NCI-H128 (cell line): ENCODE measurements at regions not wholly inside any gene's neighbourhood (a gene's known extent, or its start where the extent isn't known, plus 50 kb on each side); places are given as distances from the start of the nearest gene placed in this dataset.
"Not testable (repeated sequence)": the region's sequence is repeated elsewhere in the genome, so short reads cannot be mapped to it uniquely, and the experiment has no call there.

Experiments
- DNase-seq: peaks from one replicate; lab custom pipeline; 2025; ENCODE audit not compliant: unreplicated experiment; lab: John Stamatoyannopoulos, UW

GRCh38 chr11:38595359-38596016 is 1997.5 kb upstream of the RAG2 start:
- DNase-seq, result not testable (repeated sequence)

GRCh38 chr11:38594895-38595294 is 1996.9 kb upstream of the RAG2 start:
- no peak for DNase-seq

DNA sequence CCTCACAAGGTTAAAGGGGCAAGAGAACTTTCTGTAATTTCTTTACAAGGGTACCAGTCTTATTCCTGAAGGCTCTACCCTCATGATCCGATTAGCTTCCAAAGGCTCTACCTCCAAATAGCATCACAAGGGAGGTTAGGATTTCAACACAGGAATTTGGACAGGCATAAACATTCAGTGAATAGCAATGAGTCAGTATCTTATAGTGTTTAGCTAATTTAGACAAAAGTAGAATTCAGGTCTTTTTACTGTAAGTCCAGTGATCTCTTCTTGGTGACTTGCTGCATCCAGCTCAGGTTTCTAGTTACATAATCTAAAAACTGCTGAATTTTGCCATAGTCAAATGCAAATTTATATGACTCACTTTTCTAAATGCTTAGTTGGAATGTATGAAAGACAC is 1995.6 kb upstream of the RAG2 start:
- DNase-seq, result no peak

GRCh38 chr11:38582756-38583155 is 1984.7 kb upstream of the RAG2 start:
- DNase-seq, result no peak

DNA sequence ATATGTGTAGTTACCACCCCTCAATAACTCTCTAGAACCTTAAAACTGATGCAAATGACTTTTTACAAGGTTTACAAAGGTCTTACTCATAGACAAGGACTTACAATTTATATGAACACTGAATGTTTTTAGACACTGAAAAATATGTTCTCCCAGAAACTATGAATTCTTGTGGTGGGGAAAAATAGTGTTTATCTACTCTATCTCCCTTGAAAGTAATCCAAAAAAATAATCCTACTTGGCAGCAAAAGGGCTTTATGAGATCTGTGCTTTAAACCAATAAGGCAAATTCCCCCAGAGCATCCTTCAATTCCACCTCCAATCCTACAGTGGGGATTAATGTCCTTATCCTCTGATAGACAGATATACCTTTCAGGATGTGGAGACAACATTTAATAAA is 1984.1 kb upstream of the RAG2 start:
- no peak for DNase-seq

DNA sequence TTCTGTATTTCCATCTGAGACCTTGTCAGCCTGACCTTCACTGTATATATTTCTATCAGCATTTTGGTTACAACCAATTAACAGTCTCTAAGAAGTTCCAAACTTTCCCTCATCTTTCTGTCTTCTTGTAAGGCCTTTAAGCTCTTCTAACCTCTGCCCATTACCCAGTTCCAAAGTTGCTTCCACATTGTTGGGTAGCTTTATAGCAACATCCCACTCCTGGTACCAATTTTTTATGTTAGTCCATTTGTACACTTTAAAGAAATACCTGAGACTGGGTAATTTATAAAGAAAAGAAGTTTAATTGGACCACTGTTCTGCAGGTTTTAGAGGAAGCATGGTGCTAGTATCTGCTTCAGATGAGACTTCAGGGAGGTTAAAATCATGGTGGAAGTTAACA is 1979.7 kb upstream of the RAG2 start:
- DNase-seq, result no peak

GRCh38 chr11:38562562-38562961 is 1964.5 kb upstream of the RAG2 start:
- no peak for DNase-seq

DNA sequence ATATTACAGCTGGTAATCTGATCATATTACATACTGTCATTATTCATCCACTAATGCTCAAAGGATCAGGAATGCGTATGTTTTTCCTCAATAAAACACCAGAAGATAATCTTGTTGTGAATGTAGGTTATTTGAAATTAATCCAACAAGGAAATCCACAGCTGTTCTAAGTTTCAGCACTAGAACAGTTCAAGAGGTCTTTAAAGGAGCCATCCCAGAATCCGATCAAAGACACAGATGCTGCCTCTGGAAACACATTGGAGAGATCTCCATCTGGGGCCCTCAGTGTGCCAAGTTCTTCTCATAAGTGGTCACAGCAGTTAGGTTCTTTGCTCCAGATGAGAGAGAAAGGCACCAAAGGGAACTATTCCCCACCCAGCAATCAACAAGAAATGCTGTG is 1955.1 kb upstream of the RAG2 start:
- no peak for DNase-seq

GRCh38 chr11:38547462-38547861 is 1949.4 kb upstream of the RAG2 start:
- DNase-seq, result no peak

DNA sequence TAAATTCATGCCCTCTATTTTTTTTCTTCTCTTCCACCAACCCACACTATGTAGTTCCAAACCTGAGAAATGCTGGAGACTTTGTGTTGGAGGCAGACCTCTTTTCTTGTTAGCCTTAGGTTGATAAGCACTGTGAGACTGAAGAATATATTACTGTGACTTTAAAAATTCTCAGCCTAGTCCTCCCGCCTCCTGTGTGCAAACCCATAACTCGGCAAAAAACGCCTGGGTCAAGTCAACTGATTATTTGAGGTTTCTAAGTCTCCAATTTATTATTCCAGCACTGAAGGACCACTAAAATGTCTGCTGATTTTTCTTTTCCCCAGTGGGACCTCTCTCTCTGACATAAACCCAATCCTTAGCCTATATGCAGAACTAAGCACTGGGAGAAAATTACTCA is 1946.0 kb upstream of the RAG2 start:
- DNase-seq, result no peak

GRCh38 chr11:38543311-38543710 is 1945.3 kb upstream of the RAG2 start:
- DNase-seq, result no peak

DNA sequence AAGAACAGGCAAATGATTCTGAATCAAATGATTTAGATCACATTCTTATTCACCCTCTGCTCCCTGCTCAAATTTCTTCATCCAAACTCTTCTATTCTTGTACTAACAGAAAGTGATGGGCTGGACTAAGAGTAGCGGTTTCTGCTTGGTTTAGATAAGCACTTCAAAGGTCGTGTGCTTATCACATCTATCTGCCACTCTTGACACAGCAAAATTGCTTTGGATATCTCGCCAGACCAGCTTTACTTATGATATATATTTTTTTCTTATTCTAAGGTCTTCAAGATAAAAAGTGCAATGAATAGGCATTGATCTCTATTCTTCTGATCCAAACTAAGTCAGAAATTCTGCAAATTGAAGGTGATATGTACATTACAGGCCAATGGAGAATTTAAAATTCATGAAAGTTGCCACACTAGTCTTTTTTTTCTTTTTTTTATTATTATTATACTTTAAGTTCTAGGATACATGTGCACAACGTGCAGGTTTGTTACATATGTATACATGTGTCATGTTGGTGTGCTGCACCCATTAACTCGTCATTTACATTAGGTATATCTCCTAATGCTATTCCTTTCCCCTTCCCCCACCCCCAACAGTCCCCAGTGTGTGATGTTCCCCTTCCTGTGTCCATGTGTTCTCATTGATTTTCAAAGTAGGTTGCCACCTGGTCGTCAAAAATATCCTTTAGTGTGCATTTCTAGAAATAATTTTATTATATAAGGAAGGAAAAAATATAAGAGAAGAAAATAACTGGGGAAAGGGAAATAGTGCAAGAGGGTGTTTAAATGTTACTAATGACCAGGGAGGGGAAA is 1941.0 kb upstream of the RAG2 start:
- DNase-seq, result no peak

GRCh38 chr11:38530226-38530625 is 1932.2 kb upstream of the RAG2 start:
- no peak for DNase-seq

- no peak for DNase-seq
Observed at GRCh38 chr11:38524945-38525344, 1926.9 kb upstream of the RAG2 start.

GRCh38 chr11:38517991-38518390 is 1920.0 kb upstream of the RAG2 start:
- no peak for DNase-seq

DNA sequence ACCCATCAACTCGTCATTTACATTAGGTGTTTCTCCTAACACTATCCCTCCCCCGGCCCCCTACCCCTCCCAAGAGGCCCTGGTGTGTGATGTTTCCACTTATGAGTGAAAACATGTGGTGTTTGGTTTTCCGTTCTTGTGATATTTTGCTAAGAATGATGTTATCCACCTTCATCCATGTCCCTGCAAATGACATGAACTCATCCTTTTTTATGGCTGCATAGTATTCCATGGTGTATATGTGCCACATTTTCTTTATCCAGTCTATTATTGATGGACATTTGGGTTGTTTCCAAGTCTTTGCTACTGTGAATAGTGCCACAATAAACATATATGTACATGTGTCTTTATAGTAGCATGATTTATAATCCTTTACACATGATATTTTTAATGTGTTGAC is 1914.8 kb upstream of the RAG2 start:
- DNase-seq, result not testable (repeated sequence)

DNA sequence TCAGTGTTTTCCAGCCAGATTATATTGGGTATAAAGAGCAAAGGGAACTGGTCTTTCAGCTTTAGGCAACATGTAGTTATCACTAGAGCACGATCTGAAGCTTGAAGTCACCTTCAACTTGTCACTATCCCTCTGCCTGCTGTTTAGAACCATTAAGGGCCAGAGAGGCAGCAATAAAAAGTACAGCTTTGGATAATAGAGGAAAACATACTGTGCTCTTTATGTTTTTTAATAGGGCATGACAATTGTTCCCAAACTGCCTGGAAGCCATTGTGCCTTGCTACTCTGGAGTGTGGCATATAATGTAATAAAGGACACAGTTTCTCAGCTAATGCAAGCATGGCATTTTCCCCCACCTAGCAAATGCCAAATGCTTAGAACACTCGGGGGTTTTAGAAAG is 1912.0 kb upstream of the RAG2 start:
- no peak for DNase-seq

DNA sequence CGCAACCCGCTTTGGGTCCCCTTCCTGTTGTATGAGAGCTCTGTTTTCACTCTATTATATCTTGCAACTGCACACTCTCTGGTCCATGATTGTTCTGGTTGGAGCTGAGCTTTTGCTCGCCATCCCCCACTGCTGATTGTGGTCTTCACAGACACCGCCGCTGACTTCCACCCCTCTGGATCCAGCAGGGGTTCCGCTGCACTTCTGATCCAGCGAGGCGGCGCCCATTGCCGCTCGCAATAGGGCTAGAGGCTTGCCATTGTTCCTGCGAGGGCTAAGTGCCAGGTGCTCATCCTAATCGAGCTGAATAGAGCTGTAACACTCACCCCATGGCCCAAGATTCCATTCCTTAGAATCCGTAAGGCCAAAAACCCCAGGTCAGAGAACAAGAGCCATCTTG is 1905.8 kb upstream of the RAG2 start:
- no peak for DNase-seq

- DNase-seq, result no peak
Observed at GRCh38 chr11:38498721-38499120, 1900.7 kb upstream of the RAG2 start.

- no peak for DNase-seq
Observed at GRCh38 chr11:38491986-38492385, 1894.0 kb upstream of the RAG2 start.

- DNase-seq, result no peak
Observed at GRCh38 chr11:38481391-38481790, 1883.4 kb upstream of the RAG2 start.

DNA sequence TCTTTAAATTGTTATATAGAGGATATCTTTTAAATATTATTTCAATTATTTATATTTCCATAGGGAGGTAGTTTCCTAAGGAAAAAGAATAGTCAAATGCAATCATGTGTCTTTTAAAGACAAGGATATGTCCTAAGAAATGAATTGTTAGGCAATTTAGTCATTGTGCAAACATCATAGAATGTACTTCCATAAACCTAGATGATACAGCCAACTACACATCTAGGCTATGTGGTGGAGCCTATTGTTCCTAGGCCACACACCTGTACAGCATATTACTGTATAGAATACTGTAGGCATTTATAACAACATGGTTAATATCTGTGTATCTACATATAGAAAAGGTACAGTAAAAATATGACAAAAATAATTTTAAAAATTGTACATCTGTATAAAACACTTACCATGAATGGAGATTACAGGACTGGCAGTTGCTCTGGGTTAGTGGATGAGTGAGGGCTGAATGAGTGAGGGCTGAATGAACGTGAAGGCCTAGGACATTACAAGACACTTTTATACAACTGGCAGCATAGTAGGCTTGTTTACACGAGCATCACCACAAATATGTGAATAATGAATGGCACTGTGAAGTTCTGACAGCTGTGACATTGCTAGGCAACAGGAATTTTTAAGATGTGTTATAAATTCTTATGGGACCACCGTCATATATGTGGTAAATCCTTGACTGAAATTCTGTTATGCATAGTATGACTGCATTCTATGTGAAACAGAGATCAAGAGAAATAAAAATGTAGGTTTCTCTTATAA is 1879.0 kb upstream of the RAG2 start:
- DNase-seq, result no peak
